Duodenal mucosa (tissue), 2 donors: ENCODE measurements at regions not wholly inside any gene's neighbourhood (a gene's known extent, or its start where the extent isn't known, plus 50 kb on each side); places are given as distances from the start of the nearest gene placed in this dataset.
"Not testable (repeated sequence)": the region's sequence is repeated elsewhere in the genome, so short reads cannot be mapped to it uniquely, and the experiment has no call there.

ENCODE experiments used
- H3K27ac ChIP-seq: one replicate; pipeline ENCODE4 v1.7.0; 2013; ENCODE audit warnings: low read depth, low read length
- H3K27me3 ChIP-seq, 2 donors: one replicate each; pipeline ENCODE4 v1.7.0; 2013; ENCODE audit warnings: low read length in 2 of 2, control low read depth in 1 of 2; ENCODE audit not compliant: insufficient read depth in 2 of 2, control insufficient read depth in 1 of 2
- H3K36me3 ChIP-seq, 2 donors: one replicate each; pipeline ENCODE4 v1.7.0; 2013; ENCODE audit warnings: low read length in 2 of 2, control low read depth in 1 of 2; ENCODE audit not compliant: insufficient read depth in 2 of 2, control insufficient read depth in 1 of 2
- H3K4me1 ChIP-seq, 2 donors: one replicate each; pipeline ENCODE4 v1.7.0; 2013; ENCODE audit warnings: low read length in 2 of 2, control low read depth in 1 of 2; ENCODE audit not compliant: insufficient read depth in 2 of 2, control insufficient read depth in 1 of 2
- H3K4me3 ChIP-seq, 2 donors: one replicate each; pipeline ENCODE4 v1.7.0; 2013; ENCODE audit warnings: low read length in 2 of 2, low read depth in 1 of 2
- H3K9ac ChIP-seq, 2 donors: one replicate each; pipeline ENCODE4 v1.7.0; 2013; ENCODE audit warnings: low read length in 2 of 2, low read depth in 1 of 2
- H3K9me3 ChIP-seq, 2 donors: one replicate each; pipeline ENCODE4 v1.7.0; 2013; ENCODE audit warnings: low read length in 2 of 2, control low read depth in 1 of 2; ENCODE audit not compliant: control insufficient read depth in 1 of 2

- H3K4me3 ChIP-seq, result no peak overlapping the region
- no peak overlapping the region for H3K9ac ChIP-seq
- H3K4me1 ChIP-seq, result no peaks in the 10 kb centered on the region
- no peaks in the 10 kb centered on the region for H3K9me3 ChIP-seq
- no peaks in the 10 kb centered on the region for H3K27me3 ChIP-seq
- no peak overlapping the region for H3K27ac ChIP-seq
- no peaks in the 10 kb centered on the region for H3K36me3 ChIP-seq
These were observed 72.1 kb downstream of the TMEM212 start for GRCh38 chr3:171915275-171915674.

- no peaks in the 10 kb centered on the region for H3K27me3 ChIP-seq
- no peak overlapping the region for H3K4me3 ChIP-seq
- H3K4me1 ChIP-seq, result no peaks in the 10 kb centered on the region
- no peak overlapping the region for H3K27ac ChIP-seq
- no peak overlapping the region for H3K9ac ChIP-seq
- H3K36me3 ChIP-seq, result no peaks in the 10 kb centered on the region
- H3K9me3 ChIP-seq, result no peaks in the 10 kb centered on the region
These were observed 73.7 kb downstream of the TMEM212 start for GRCh38 chr3:171916888-171917287.

GRCh38 chr3:171922629-171923028 is 79.5 kb downstream of the TMEM212 start:
- not testable (repeated sequence) for H3K36me3 ChIP-seq, H3K27ac ChIP-seq

GRCh38 chr3:171923668-171924067 is 80.5 kb downstream of the TMEM212 start:
- not testable (repeated sequence) for H3K4me3 ChIP-seq, H3K36me3 ChIP-seq, H3K9me3 ChIP-seq, H3K27ac ChIP-seq, H3K9ac ChIP-seq, H3K4me1 ChIP-seq, H3K27me3 ChIP-seq

More at GRCh38 chr3:171922629-171923028, 79.5 kb downstream of the TMEM212 start:
- not testable (repeated sequence) for H3K4me1 ChIP-seq, H3K9me3 ChIP-seq, H3K27me3 ChIP-seq, H3K4me3 ChIP-seq, H3K9ac ChIP-seq

- H3K27me3 ChIP-seq, H3K9ac ChIP-seq, H3K4me3 ChIP-seq, H3K36me3 ChIP-seq, H3K9me3 ChIP-seq, H3K27ac ChIP-seq, H3K4me1 ChIP-seq: not testable (repeated sequence)
These were observed 81.7 kb downstream of the TMEM212 start for GRCh38 chr3:171924864-171925263.

- Histone ChIP-seq H3K27me3 (no peaks in the 10 kb centered on the region), H3K4me1 (peaks cover 0 to 8% of the 10 kb centered on the region in 2 donors), H3K9ac (no peak overlapping the region), H3K9me3 (no peaks in the 10 kb centered on the region), H3K4me3 (no peak overlapping the region), H3K36me3 (no peaks in the 10 kb centered on the region), H3K27ac (no peak overlapping the region)
These were observed 89.0 kb downstream of the TMEM212 start for GRCh38 chr3:171932153-171932611.

- H3K4me1 ChIP-seq, result peaks cover 0 to 8% of the 10 kb centered on the region in 2 donors
- H3K9ac ChIP-seq, result no peak overlapping the region
- no peaks in the 10 kb centered on the region for H3K9me3 ChIP-seq
- H3K36me3 ChIP-seq, result no peaks in the 10 kb centered on the region
- H3K27me3 ChIP-seq, result no peaks in the 10 kb centered on the region
- no peak overlapping the region for H3K27ac ChIP-seq
- H3K4me3 ChIP-seq, result no peak overlapping the region
These were observed 90.3 kb downstream of the TMEM212 start for GRCh38 chr3:171933441-171933840.

- Histone ChIP-seq H3K4me1 (peaks cover 0 to 8% of the 10 kb centered on the region in 2 donors), H3K27ac (no peak overlapping the region), H3K4me3 (no peak overlapping the region), H3K9ac (no peak overlapping the region), H3K27me3 (no peaks in the 10 kb centered on the region), H3K9me3 (no peaks in the 10 kb centered on the region), H3K36me3 (no peaks in the 10 kb centered on the region)
These were observed 92.3 kb downstream of the TMEM212 start for GRCh38 chr3:171935261-171936123.

GRCh38 chr3:171936191-171936841 is 93.2 kb downstream of the TMEM212 start:
- Histone ChIP-seq H3K27me3 (no peaks in the 10 kb centered on the region), H3K4me1 (peaks cover 0 to 8% of the 10 kb centered on the region in 2 donors), H3K9me3 (no peaks in the 10 kb centered on the region), H3K9ac (no peak overlapping the region), H3K4me3 (no peak overlapping the region), H3K27ac (no peak overlapping the region), H3K36me3 (no peaks in the 10 kb centered on the region)

GRCh38 chr3:171939578-171939977 is 96.4 kb downstream of the TMEM212 start:
- Histone ChIP-seq H3K9ac (no peak overlapping the region), H3K27me3 (peaks cover 0 to 3% of the 10 kb centered on the region in 2 donors), H3K9me3 (no peaks in the 10 kb centered on the region), H3K36me3 (no peaks in the 10 kb centered on the region), H3K4me1 (peaks cover 0 to 13% of the 10 kb centered on the region in 2 donors), H3K4me3 (no peak overlapping the region), H3K27ac (no peak overlapping the region)
